GM19025 (cell line): ENCODE measurements at regions not wholly inside any gene's neighbourhood (a gene's known extent, or its start where the extent isn't known, plus 50 kb on each side); places are given as distances from the start of the nearest gene placed in this dataset.

Source experiments
- ATAC-seq: cut with Tn5 transposase; IDR thresholded peaks from one replicate; pipeline ENCODE4 v1.9.1; 2021; ENCODE audit warnings: mild to moderate bottlenecking, low read depth, moderate library complexity; ENCODE audit not compliant: unreplicated experiment

DNA sequence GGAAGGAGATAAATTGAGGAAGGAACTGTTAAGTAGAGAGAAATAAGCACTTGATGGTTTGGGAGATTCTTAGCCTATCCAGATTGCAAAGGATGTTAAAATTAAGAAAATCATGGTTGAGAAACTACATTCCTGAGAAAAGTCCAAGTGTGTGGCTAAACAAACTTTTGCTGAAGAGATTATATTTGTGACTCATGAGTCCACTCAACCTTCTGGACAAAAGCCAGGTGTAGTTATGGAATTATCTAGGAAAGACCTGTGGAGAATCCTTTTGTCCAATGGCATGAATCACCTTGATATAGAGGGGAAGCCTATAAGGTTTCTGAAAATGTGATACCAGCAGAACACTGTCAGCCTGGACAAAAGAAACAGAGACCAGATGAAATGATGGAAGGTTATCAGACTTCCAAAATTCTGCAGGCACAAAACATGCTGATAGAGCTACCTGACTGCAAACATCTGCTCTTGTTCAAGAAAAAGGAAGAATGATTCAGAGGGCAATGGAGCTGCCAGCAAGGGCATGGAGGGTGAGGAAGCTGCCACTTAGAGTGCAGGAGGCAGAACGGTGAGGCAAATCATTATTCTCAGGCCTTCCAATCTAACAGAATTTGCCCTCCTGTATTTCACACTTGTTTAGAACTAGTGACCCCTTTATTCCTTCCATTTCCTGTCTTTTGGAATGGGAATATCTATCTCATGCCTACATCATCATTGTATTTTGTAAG, 300.6 kb upstream of the PRMT6 start:
- ATAC-seq, result no peak

DNA sequence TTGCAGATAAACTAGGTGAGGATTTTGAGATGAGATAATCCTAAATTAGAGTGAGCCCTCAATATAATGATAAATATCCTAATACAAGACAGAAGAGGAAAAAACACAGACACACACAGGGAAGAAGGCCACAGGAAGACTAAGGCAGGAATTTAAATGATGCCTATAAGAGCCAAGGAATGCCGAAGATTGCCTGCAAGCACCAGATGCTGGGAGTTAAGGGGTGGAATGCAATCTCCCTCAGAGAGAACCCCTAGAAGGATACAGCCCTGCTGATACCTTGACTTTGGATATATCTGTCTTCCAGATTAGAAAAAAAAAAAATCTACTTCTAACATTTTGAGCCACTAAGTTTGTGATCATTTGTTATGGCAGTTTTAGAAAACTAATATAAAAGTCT, 299.7 kb upstream of the PRMT6 start:
- no peak for ATAC-seq

DNA sequence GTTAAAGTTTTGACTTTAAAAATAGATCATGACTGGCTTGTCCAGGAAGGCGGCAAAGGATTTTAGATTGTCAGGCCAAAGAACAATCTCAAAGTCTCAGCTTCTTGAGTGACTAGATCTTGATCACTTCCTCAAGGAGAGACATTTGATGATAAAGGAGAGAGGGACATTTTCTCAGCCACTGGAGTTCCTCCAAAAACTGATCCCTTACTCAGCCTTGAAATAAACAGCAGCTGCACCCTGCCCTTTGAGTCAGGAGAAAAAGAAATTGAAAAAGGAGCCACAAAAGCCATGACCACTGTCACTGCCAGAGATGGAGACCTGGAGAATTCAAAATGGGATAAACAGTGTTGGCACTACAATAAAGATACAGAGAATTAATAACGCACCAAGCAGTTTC, 288.4 kb upstream of the PRMT6 start:
- no peak for ATAC-seq

DNA sequence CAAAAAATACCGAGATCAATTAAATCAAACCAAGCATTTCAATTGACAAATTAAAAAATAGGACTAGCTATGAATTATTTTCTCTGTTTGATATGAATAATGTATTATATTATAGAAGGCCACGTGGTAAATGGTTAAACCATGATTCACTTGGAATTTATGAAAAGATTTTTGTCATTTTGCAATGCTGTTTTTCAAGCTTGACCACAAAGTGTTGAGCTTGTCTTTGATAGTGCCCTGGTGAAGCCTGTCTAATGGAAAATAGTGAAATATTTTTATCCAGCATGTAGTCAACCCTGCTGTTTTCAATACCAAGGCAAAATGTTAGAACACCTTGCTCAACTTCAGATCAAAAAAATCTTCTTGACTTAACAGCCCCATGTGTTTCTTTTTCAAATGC, 288.0 kb upstream of the PRMT6 start:
- ATAC-seq, result no peak

- no peak for ATAC-seq
Measured at GRCh38 chr1:106773206-106773605, 283.3 kb upstream of the PRMT6 start.

GRCh38 chr1:106780066-106780465, 276.4 kb upstream of the PRMT6 start:
- no peak for ATAC-seq

DNA sequence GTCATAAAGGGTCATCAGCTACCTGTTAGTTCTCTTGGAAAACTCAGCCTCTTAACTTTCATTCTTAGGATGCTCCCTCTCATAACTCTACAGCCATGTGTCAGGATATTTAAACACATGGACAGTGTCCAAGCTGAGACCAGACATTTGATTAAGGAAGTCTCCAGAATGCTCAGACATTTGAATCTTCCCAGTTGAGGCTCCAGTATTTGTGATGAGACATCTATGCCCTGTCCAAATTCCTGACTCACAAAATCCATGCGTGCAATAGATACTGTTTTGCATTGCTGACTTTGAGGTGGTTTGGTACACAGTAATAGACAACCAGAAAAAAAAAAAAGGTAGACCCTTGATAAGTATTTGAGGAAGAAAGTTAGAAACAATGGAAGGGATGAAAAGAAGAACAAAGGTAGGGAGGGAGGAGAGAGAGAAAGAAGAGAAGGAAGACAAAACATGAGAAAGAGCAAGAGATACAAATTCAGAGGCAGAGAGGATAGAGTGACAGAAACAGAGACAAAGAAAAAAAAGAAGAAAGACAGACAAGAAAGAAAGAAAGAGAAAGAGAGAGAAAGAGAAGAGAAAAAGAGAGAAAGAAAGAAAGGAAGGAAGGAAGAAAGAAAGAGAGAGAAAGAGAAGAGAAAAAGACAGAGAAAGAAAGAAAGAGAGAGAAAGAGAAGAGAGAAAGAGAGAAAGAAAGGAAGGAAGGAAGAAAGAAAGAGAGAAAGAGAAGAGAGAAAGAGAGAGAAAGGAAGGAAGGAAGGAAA, 275.5 kb upstream of the PRMT6 start:
- no peak for ATAC-seq

DNA sequence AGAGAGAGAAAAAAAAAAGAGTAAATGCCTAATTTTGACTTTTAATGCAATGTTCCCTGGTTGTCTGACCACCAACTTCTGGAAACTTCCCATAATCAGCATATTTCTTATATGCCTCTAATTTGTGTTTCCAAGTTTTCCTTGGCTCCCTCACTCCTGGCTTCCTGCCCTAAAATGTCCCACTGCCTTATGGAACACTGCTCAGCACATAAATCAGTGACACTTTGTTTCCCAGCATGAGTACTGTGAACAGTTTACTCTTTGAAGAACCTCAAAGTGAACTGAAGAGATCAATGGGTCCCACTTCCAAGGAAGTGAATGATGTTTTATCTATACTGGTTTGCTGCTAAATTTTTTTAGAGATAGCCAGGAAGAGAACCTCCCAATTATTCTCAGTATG, 271.3 kb upstream of the PRMT6 start:
- no peak for ATAC-seq

- ATAC-seq, result no peak
Measured at GRCh38 chr1:106787520-106787919, 269.0 kb upstream of the PRMT6 start.

DNA sequence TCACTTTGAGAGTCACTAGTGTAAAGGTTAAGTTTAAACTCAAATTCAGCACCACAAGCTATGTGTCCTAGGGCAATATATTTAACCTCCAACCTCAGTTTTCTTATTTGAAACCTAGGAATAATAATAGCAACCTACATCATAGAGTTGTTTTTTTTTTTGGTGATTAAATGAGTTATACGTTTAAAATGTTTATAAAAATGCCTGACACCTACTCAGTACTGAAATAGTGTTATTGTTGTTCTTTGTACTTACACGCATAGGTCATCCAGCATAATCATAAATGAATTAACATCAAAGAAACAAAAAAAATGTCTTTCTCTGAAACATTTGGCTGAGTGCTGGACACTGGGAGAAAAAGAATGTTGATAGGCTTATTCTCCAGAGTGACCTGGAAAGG, 266.8 kb upstream of the PRMT6 start:
- ATAC-seq, result no peak

DNA sequence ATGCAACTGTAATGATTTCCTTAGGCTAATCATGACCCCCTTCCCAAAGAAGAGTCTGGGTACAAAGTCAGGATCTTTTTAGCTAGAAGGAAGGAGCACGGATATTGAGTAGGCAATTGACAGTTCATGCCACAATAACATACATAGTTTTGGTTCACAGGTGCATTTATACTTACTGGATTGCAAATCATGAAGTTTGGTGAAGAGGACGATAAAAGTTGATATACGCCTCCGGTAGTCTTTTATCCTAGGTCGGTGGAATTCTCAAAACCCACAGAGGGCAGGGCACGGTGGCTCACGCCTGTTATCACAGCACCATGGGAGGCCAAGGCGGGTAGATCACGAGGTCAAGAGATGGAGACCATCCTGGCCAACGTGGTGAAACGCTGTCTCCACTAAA, 265.4 kb upstream of the PRMT6 start:
- ATAC-seq, result no peak

- ATAC-seq, result no peak
Measured at GRCh38 chr1:106793651-106794050, 262.8 kb upstream of the PRMT6 start.

- ATAC-seq, result no peak
Measured at GRCh38 chr1:106798991-106799390, 257.5 kb upstream of the PRMT6 start.

DNA sequence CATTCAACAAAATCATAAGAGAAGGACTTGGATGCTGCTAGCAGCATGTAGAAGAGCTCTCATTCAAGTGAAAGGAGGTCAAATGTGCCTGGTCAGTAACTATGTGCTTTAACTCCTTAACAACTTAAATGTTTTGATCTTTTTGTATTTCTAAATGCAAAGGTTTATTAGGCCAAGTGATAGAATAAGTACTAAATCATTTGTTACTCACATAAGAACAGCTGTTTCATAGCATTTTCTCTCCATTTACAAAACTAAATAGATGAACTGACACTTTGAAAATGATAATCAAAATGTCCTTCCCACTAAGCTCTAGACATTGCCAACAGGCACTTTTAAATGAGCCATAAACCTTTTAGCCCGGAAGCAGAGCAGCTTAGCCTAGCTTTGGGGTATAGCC, 254.3 kb upstream of the PRMT6 start:
- no peak for ATAC-seq

DNA sequence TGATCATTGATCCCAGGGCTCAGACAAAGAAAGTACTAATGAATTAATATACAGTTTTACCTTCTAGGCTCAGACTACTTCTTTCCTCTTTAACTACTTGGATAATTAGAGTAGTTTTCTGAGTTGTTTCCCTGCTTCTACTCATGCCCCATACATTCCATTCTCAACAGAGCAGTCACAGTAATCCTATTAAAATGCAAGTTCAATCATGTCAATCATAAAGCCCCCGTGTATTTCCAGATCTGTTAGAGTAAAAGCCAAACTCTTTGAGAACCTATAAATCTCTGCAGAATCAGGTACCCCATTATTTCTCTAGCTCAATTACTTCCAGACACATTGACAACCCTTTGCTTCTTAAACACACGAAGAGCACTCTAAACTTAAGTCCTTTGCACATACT, 242.1 kb upstream of the PRMT6 start:
- ATAC-seq, result no peak

GRCh38 chr1:106817575-106817974, 238.9 kb upstream of the PRMT6 start:
- ATAC-seq, result no peak

DNA sequence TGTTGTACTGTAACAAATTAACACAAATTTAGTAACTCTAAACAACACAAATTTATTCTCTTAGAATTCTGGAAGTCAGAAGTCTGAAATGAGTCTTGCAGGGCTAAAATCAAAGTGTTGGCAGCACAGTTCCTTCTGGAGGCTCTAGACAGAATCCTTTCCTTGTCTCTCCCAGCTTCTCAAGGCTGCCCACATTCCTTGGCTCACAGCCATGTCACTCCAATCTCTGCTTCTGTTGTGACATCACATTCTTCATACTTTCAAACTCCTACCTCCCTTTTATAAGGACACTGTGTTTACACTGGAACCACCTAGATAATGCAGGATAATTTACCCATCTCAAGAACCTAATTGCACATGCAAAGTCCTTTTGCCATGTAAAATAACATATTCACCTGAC, 225.0 kb upstream of the PRMT6 start:
- no peak for ATAC-seq

- no peak for ATAC-seq
Measured at GRCh38 chr1:106836708-106837107, 219.8 kb upstream of the PRMT6 start.

- ATAC-seq, result no peak
Measured at GRCh38 chr1:106843518-106843917, 213.0 kb upstream of the PRMT6 start.

GRCh38 chr1:106846656-106847055, 209.8 kb upstream of the PRMT6 start:
- ATAC-seq, result peak; percentile 88

DNA sequence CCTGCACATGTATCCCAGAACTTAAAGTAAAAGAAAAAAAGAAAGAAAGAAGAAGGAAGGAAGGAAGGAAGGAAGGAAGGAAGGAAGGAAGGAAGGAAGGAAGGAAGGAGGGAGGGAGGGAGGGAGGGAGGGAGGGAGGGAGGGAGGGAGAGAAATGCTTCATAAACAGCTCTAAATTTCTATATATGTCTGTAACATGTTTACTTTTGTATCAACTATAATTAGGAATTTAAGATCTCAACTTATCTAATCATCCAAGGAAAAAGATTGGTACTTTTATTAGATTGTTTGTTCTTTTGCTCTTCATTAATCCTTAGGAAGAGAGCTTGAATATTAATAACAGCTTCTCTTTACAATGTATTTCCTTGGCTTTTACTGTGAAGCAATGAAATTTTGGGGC, 195.4 kb upstream of the PRMT6 start:
- no peak for ATAC-seq

- ATAC-seq, result no peak
Measured at GRCh38 chr1:106868828-106869227, 187.6 kb upstream of the PRMT6 start.
